ENCODE measurements at regions not wholly inside any gene's neighbourhood (a gene's known extent, or its start where the extent isn't known, plus 50 kb on each side); places are given as distances from the start of the nearest gene placed in this dataset.

- Histone ChIP-seq H3K4me3 (ENCODE audit: low read depth in 2 of 2, low read length in 1 of 2) (no peak overlapping the region), H3K9me2 (no peaks in the 10 kb centered on the region), H2AFZ (ENCODE audit: low read depth) (no peak overlapping the region), H3F3A (replicated peaks; ENCODE audit: insufficient read depth) (no peaks in the 10 kb centered on the region), H3K27me3 (ENCODE audit: insufficient read depth) (no peaks in the 10 kb centered on the region; the same call in 1 of the 2 replicates), H4K20me1 (ENCODE audit: insufficient read depth) (no peaks in the 10 kb centered on the region), H3K36me3 (replicated peaks in 1 of 2; ENCODE audit: control insufficient read depth in 1 of 2, insufficient read depth in 2 of 2, low read length in 1 of 2) (no peaks in the 10 kb centered on the region), H3K27ac (ENCODE audit: low read depth in 2 of 2, low read length in 1 of 2) (no peak overlapping the region), H3K4me2 (no peak overlapping the region), H3K9me3 (no peaks in the 10 kb centered on the region), H3K4me1 (ENCODE audit: control insufficient read depth in 1 of 2, insufficient read depth in 2 of 2, low read depth in 1 of 2, low read length in 1 of 2) (peaks cover 0 to under 1% of the 10 kb centered on the region in 2 experiments; a peak in 1 of 4 replicates), H3K79me2 (ENCODE audit: insufficient read depth) (no peaks in the 10 kb centered on the region), H3K9ac (no peak overlapping the region)
- 89% methylated on average over 6 of the region's 7 CpGs for WGBS (ENCODE audit: low lambda C conversion rate)
- ChIA-PET CTCF (no interaction called here), POLR2A (no interaction called here)
- TF ChIP-seq RXRA (IDR thresholded peaks at IDR 0.05; ENCODE audit: borderline replicate concordance, low read depth) = no peak
- no peak for DNase-seq
Observed at GRCh38 chr10:125226005-125226404, 65.6 kb upstream of the CTBP2 start.

DNA sequence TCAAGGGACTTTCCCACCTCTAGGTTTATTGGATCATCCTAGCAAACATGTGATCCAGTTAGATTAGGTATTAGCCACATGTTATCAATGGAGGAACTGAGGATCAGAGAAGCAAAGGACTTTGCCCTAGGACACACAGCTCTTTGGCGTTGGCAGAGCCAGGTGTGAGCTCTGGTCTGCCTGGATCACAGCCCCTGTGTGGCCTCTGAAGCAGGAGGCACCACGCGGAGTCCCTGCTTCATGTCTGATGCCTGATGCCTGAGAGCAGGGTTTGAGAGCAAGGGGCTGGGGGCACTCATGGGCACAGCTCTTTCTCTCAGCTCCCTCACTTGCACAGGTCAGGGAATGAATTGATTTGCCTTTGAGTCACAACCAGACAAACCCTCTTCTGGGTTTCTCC is 64.7 kb upstream of the CTBP2 start:
- H3F3A ChIP-seq (replicated peaks; ENCODE audit: insufficient read depth) = no peaks in the 10 kb centered on the region
- H3K4me3 ChIP-seq (ENCODE audit: low read depth in 2 of 2, low read length in 1 of 2) = no peak overlapping the region
- H3K27ac ChIP-seq (ENCODE audit: low read depth in 2 of 2, low read length in 1 of 2) = no peak overlapping the region
- no peaks in the 10 kb centered on the region; the same call in 1 of the 2 replicates for H3K27me3 ChIP-seq (ENCODE audit: insufficient read depth)
- WGBS (ENCODE audit: low lambda C conversion rate) = 90% methylated on average over 3 of the region's 3 CpGs
- H4K20me1 ChIP-seq (ENCODE audit: insufficient read depth) = no peaks in the 10 kb centered on the region
- no peaks in the 10 kb centered on the region for H3K79me2 ChIP-seq (ENCODE audit: insufficient read depth)
- no peak overlapping the region for H3K4me2 ChIP-seq
- ChIA-PET CTCF (no interaction called here), POLR2A (no interaction called here)
- no peaks in the 10 kb centered on the region for H3K4me1 ChIP-seq (ENCODE audit: control insufficient read depth in 1 of 2, insufficient read depth in 2 of 2, low read depth in 1 of 2, low read length in 1 of 2)
- H3K9me3 ChIP-seq = no peaks in the 10 kb centered on the region
- DNase-seq = no peak
- no peaks in the 10 kb centered on the region for H3K36me3 ChIP-seq (replicated peaks in 1 of 2; ENCODE audit: control insufficient read depth in 1 of 2, insufficient read depth in 2 of 2, low read length in 1 of 2)
- no peaks in the 10 kb centered on the region for H3K9me2 ChIP-seq
- TF ChIP-seq, protein P1, sequence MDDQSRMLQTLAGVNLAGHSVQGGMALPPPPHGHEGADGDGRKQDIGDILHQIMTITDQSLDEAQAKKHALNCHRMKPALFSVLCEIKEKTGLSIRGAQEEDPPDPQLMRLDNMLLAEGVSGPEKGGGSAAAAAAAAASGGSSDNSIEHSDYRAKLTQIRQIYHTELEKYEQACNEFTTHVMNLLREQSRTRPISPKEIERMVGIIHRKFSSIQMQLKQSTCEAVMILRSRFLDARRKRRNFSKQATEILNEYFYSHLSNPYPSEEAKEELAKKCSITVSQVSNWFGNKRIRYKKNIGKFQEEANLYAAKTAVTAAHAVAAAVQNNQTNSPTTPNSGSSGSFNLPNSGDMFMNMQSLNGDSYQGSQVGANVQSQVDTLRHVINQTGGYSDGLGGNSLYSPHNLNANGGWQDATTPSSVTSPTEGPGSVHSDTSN (IDR thresholded peaks at IDR 0.05) = no peak
- no peak overlapping the region for H3K9ac ChIP-seq
- no peak overlapping the region for H2AFZ ChIP-seq (ENCODE audit: low read depth)

DNA sequence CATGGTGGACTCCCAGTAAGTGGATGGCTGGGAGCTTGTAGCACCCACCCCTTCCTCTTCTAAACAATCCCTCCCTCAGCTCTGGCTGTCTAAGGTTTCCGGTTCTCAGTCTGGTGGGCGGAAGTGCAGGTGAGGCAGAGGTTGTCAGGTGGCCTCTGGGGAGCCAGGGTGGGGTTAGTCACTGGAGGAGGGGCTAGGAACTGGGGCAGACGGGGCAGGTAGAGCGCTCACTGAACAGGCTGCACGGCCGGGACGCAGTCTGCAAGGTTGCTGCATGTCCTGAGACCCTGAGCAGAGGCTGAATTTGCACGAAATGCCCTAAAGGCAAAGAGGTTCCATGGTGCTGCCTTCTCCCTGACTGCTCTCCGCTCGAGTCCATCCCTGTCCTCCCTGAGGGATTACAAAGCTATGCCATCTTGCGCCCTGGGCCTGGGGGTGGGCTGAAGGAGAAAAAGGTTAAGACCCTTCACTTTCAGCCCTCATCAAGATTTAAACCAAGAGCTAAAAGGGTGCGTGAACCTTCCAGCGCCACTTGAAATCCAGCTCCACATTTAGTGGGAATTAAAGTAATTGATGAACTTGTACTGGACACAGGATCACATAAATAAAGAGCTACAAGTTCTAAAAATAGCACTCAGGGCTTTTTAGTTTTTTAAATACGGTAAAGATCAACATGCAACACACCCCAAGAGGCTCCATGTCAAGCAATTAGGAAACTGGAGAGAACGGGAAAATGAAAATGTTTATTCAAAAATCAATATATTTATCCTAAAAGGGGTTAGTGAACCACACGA is 62.3 kb upstream of the CTBP2 start:
- CTCF ChIA-PET = no interaction called here
- Histone ChIP-seq H3K4me1 (ENCODE audit: control insufficient read depth in 1 of 2, insufficient read depth in 2 of 2, low read depth in 1 of 2, low read length in 1 of 2) (no peaks in the 10 kb centered on the region), H3K9ac (no peak overlapping the region), H3K79me2 (ENCODE audit: insufficient read depth) (no peaks in the 10 kb centered on the region), H3K4me3 (ENCODE audit: low read depth in 2 of 2, low read length in 1 of 2) (no peak overlapping the region), H3F3A (replicated peaks; ENCODE audit: insufficient read depth) (no peaks in the 10 kb centered on the region), H3K36me3 (replicated peaks in 1 of 2; ENCODE audit: control insufficient read depth in 1 of 2, insufficient read depth in 2 of 2, low read length in 1 of 2) (no peaks in the 10 kb centered on the region), H4K20me1 (ENCODE audit: insufficient read depth) (no peaks in the 10 kb centered on the region), H3K27ac (ENCODE audit: low read depth in 2 of 2, low read length in 1 of 2) (no peak overlapping the region), H3K9me2 (no peaks in the 10 kb centered on the region), H3K4me2 (no peak overlapping the region), H3K9me3 (no peaks in the 10 kb centered on the region), H3K27me3 (ENCODE audit: insufficient read depth) (no peaks in the 10 kb centered on the region; the same call in 1 of the 2 replicates), H2AFZ (ENCODE audit: low read depth) (no peak overlapping the region)
- no peak for TF ChIP-seq RAD21 (IDR thresholded peaks at IDR 0.05; ENCODE audit: low read length)
- no peak for TF ChIP-seq EP300 (IDR thresholded peaks at IDR 0.05; ENCODE audit: borderline replicate concordance in 1 of 2, low read depth in 1 of 2, low read length in 1 of 2)
- TF ChIP-seq USF1 (IDR thresholded peaks at IDR 0.05; ENCODE audit: borderline replicate concordance, low read depth) = no peak
- no peak for TF ChIP-seq RFX5 (IDR thresholded peaks at IDR 0.05; ENCODE audit: low read length)
- no peak for TF ChIP-seq MAX (IDR thresholded peaks at IDR 0.05; ENCODE audit: low read depth)
- TF ChIP-seq FOXM1 (IDR thresholded peaks at IDR 0.05; ENCODE audit: low read depth) = no peak
- no peak for TF ChIP-seq NRF1 (IDR thresholded peaks at IDR 0.05; ENCODE audit: low read depth, low read length)
- no peak for TF ChIP-seq ELF1 (IDR thresholded peaks at IDR 0.05)
- no peak for TF ChIP-seq SIN3A (IDR thresholded peaks at IDR 0.05; ENCODE audit: borderline replicate concordance, low read depth, low read length)
- TF ChIP-seq EZH2phosphoT487 (IDR thresholded peaks at IDR 0.05; ENCODE audit: borderline replicate concordance, low read depth) = no peak
- TF ChIP-seq SMC3 (IDR thresholded peaks at IDR 0.05; ENCODE audit: low read depth, low read length) = no peak
- TF ChIP-seq IRF3 (IDR thresholded peaks at IDR 0.05; ENCODE audit: low read depth, low read length) = no peak
- TF ChIP-seq, protein P2, sequence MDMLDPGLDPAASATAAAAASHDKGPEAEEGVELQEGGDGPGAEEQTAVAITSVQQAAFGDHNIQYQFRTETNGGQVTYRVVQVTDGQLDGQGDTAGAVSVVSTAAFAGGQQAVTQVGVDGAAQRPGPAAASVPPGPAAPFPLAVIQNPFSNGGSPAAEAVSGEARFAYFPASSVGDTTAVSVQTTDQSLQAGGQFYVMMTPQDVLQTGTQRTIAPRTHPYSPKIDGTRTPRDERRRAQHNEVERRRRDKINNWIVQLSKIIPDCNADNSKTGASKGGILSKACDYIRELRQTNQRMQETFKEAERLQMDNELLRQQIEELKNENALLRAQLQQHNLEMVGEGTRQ (IDR thresholded peaks at IDR 0.05; ENCODE audit: borderline replicate concordance, low read depth, low read length) = no peak
- TF ChIP-seq, protein P1 (IDR thresholded peaks at IDR 0.05) = no peak
- POLR2A ChIA-PET = no interaction called here
- DNase-seq = no peak
- 64% methylated on average over 14 of the region's 16 CpGs for WGBS (ENCODE audit: low lambda C conversion rate)

Data from SK-N-SH (cell line).